ENCODE measurements at regions not wholly inside any gene's neighbourhood (a gene's known extent, or its start where the extent isn't known, plus 50 kb on each side); places are given as distances from the start of the nearest gene placed in this dataset.

DNA sequence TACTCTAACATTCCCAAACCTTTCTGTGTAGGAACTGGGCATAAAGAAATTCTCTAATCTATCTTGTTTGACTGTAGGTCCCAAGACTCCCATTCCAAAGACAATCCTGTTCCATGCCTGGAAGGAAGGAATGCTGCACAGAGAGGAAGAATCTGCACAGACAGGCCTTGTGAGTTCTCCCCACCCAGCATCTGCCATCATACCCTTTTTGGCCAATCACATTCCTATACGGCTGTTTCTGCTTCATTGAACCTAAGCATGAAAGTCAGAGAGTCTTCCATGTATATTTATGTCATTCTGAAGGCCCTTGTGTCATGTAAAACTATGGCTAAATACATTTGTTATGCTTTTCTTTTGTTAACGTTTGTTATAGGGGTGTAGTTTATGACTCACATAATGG, 667.7 kb upstream of the IGFBP7 start:
- Mint-ChIP-seq H3K9me3 (peaks cover 5% of the 10 kb centered on the region; the same call in 1 of the 3 replicates), H3K36me3 (ENCODE audit: low read depth) (no peaks in the 10 kb centered on the region), H3K27ac (no peak overlapping the region), H3K4me3 (no peak overlapping the region), H3K4me1 (peaks cover 5% of the 10 kb centered on the region; the same call in 1 of the 3 replicates), H3K27me3 (ENCODE audit: insufficient read depth, low read depth, poor library complexity) (peaks cover 1% of the 10 kb centered on the region)
- Histone ChIP-seq H3K27ac (ENCODE audit: low read depth) (no peak overlapping the region), H3K9me2 (ENCODE audit: insufficient read depth) (no peaks in the 10 kb centered on the region), H3K4me1 (ENCODE audit: insufficient read depth) (peaks cover 4% of the 10 kb centered on the region; the same call in 1 of the 2 replicates), H4K20me1 (replicated peaks; ENCODE audit: insufficient read depth) (no peaks in the 10 kb centered on the region), H3K36me3 (ENCODE audit: insufficient read depth) (no peaks in the 10 kb centered on the region), H3K27me3 (ENCODE audit: insufficient read depth) (no peaks in the 10 kb centered on the region), H3F3A (replicated peaks; ENCODE audit: low read depth) (no peaks in the 10 kb centered on the region), H3K79me2 (replicated peaks; ENCODE audit: insufficient read depth) (no peaks in the 10 kb centered on the region), H3K4me2 (no peak overlapping the region), H2AFZ (peak overlapping the region; percentile 1; the same call in 1 of the 2 replicates), H3K4me3 (no peak overlapping the region)
- ATAC-seq (no peak), DNase-seq (ENCODE audit: low spot score) (peak; percentile 2)
- TF ChIP-seq STAT1 (IDR thresholded peaks at IDR 0.05; ENCODE audit: unreplicated experiment) (no peak), REST (IDR thresholded peaks at IDR 0.05; ENCODE audit: unreplicated experiment) (no peak), ZNF114 (CRISPR knock-in tag; IDR thresholded peaks at IDR 0.05) (no peak), EZH2phosphoT487 (IDR thresholded peaks at IDR 0.05; ENCODE audit: unreplicated experiment) (no peak), NANOG (IDR thresholded peaks at IDR 0.05; ENCODE audit: borderline replicate concordance) (no peak), CREB1 (CRISPR knock-in tag; IDR thresholded peaks at IDR 0.05; ENCODE audit: low read depth) (no peak), ZNF331 (CRISPR knock-in tag; IDR thresholded peaks at IDR 0.05; ENCODE audit: low read depth) (no peak), CTCF (conservative IDR thresholded peaks at IDR 0.05; ENCODE audit: low read depth in 2 of 2) (no peak), JUNB (IDR thresholded peaks at IDR 0.05; ENCODE audit: unreplicated experiment) (no peak), POLR2AphosphoS5 (IDR thresholded peaks at IDR 0.05; ENCODE audit: low read depth) (no peak), EZH2 (IDR thresholded peaks at IDR 0.05; ENCODE audit: low read depth, unreplicated experiment) (no peak), ETS1 (IDR thresholded peaks at IDR 0.05) (no peak)
- TF ChIP-seq, protein P1, sequence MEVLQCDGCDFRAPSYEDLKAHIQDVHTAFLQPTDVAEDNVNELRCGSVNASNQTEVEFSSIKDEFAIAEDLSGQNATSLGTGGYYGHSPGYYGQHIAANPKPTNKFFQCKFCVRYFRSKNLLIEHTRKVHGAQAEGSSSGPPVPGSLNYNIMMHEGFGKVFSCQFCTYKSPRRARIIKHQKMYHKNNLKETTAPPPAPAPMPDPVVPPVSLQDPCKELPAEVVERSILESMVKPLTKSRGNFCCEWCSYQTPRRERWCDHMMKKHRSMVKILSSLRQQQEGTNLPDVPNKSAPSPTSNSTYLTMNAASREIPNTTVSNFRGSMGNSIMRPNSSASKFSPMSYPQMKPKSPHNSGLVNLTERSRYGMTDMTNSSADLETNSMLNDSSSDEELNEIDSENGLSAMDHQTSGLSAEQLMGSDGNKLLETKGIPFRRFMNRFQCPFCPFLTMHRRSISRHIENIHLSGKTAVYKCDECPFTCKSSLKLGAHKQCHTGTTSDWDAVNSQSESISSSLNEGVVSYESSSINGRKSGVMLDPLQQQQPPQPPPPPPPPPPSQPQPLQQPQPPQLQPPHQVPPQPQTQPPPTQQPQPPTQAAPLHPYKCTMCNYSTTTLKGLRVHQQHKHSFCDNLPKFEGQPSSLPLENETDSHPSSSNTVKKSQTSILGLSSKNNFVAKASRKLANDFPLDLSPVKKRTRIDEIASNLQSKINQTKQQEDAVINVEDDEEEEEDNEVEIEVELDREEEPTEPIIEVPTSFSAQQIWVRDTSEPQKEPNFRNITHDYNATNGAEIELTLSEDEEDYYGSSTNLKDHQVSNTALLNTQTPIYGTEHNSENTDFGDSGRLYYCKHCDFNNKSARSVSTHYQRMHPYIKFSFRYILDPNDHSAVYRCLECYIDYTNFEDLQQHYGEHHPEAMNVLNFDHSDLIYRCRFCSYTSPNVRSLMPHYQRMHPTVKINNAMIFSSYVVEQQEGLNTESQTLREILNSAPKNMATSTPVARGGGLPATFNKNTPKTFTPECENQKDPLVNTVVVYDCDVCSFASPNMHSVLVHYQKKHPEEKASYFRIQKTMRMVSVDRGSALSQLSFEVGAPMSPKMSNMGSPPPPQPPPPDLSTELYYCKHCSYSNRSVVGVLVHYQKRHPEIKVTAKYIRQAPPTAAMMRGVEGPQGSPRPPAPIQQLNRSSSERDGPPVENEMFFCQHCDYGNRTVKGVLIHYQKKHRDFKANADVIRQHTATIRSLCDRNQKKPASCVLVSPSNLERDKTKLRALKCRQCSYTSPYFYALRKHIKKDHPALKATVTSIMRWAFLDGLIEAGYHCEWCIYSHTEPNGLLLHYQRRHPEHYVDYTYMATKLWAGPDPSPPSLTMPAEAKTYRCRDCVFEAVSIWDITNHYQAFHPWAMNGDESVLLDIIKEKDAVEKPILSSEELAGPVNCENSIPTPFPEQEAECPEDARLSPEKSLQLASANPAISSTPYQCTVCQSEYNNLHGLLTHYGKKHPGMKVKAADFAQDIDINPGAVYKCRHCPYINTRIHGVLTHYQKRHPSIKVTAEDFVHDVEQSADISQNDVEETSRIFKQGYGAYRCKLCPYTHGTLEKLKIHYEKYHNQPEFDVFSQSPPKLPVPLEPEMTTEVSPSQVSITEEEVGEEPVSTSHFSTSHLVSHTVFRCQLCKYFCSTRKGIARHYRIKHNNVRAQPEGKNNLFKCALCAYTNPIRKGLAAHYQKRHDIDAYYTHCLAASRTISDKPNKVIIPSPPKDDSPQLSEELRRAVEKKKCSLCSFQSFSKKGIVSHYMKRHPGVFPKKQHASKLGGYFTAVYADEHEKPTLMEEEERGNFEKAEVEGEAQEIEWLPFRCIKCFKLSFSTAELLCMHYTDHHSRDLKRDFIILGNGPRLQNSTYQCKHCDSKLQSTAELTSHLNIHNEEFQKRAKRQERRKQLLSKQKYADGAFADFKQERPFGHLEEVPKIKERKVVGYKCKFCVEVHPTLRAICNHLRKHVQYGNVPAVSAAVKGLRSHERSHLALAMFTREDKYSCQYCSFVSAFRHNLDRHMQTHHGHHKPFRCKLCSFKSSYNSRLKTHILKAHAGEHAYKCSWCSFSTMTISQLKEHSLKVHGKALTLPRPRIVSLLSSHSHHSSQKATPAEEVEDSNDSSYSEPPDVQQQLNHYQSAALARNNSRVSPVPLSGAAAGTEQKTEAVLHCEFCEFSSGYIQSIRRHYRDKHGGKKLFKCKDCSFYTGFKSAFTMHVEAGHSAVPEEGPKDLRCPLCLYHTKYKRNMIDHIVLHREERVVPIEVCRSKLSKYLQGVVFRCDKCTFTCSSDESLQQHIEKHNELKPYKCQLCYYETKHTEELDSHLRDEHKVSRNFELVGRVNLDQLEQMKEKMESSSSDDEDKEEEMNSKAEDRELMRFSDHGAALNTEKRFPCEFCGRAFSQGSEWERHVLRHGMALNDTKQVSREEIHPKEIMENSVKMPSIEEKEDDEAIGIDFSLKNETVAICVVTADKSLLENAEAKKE (CRISPR knock-in tag; IDR thresholded peaks at IDR 0.05) = no peak

Data from GM23338 (cell line).